ENCODE measurements at regions not wholly inside any gene's neighbourhood (a gene's known extent, or its start where the extent isn't known, plus 50 kb on each side); places are given as distances from the start of the nearest gene placed in this dataset.

DNA sequence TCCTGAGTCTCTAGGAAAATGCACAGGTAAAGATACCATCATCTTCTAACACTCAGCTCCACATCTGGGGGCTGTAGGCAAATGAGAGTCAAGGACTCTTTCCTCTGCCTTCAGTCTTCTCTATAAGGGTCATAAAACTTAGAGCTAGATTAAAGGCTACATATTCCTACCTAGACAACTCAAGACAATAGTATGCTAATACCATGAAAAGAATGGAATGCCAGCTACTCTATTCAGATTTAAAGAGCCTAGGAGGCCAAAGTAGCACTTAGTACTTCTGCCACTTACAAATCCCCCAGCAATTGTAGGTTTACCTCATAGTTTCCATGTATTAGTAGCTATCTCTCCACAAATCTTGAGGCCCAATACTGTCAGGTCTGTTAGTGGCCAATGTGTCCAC lies 453.0 kb downstream of the SLITRK5 start:
- TF ChIP-seq CTCF (tag by site-specific recombination; IDR thresholded peaks at IDR 0.05) (no peak), SALL2 (tag by site-specific recombination; IDR thresholded peaks at IDR 0.05; ENCODE audit: borderline replicate concordance) (no peak), HOXD13 (CRISPR knock-in tag; IDR thresholded peaks at IDR 0.05; ENCODE audit: borderline replicate concordance) (no peak), ZNF138 (tag by site-specific recombination; IDR thresholded peaks at IDR 0.05; ENCODE audit: borderline replicate concordance) (no peak), ZNF24 (tag by site-specific recombination; IDR thresholded peaks at IDR 0.05) (no peak), ZNF677 (tag by site-specific recombination; IDR thresholded peaks at IDR 0.05) (no peak)

Measured in HEK293 (cell line).